HL-60 (cell line): ENCODE measurements at regions not wholly inside any gene's neighbourhood (a gene's known extent, or its start where the extent isn't known, plus 50 kb on each side); places are given as distances from the start of the nearest gene placed in this dataset.

Experiments
- DNase-seq, 2 experiments: peaks; one replicate each; pipeline ENCODE4 v3.0.0-alpha.2; 2010 to 2020; ENCODE audit warnings: low read depth in 1 of 2, low spot score in 1 of 2
- H3K27ac ChIP-seq: fragments of 250-450 bp; sonication (Bioruptor Pico); replicated peaks from 2 replicates; pipeline ENCODE4 v1.5.1; 2020; ENCODE audit warnings: mild to moderate bottlenecking, moderate library complexity
- H3K27me3 ChIP-seq: fragments of 250-450 bp; sonication (Bioruptor Pico); 2 replicates; pipeline ENCODE4 v1.5.1; 2021; ENCODE audit warnings: mild to moderate bottlenecking, moderate library complexity; ENCODE audit not compliant: insufficient read depth, poor library complexity, severe bottlenecking
- H3K4me3 ChIP-seq: replicated peaks from 2 replicates; pipeline ENCODE4 v1.5.1; 2011; ENCODE audit warnings: mild to moderate bottlenecking, control low read depth, low read length; ENCODE audit not compliant: insufficient read depth
- CTCF ChIP-seq: IDR thresholded peaks from one replicate; pipeline ENCODE4 v1.5.1; 2011; ENCODE audit warnings: low read length, control low read depth, inconsistent platforms; ENCODE audit not compliant: insufficient read depth
- GABPA ChIP-seq: IDR thresholded peaks from 2 replicates; pipeline ENCODE4 v1.6.1; 2012; ENCODE audit warnings: low read depth
- POLR2AphosphoS5 ChIP-seq: IDR thresholded peaks from 2 replicates; pipeline ENCODE4 v1.6.1; 2012; ENCODE audit warnings: low read depth
- REST ChIP-seq: IDR thresholded peaks from 2 replicates; pipeline ENCODE4 v1.6.1; 2012; ENCODE audit warnings: low read depth; ENCODE audit not compliant: insufficient replicate concordance
- SPI1 ChIP-seq: IDR thresholded peaks from 2 replicates; pipeline ENCODE4 v1.6.1; 2012; ENCODE audit warnings: low read depth, mild to moderate bottlenecking, borderline replicate concordance

- no peak for DNase-seq
- Histone ChIP-seq H3K27me3 (no peaks in the 10 kb centered on the region), H3K27ac (no peak overlapping the region), H3K4me3 (no peak overlapping the region)
- TF ChIP-seq REST (no peak), CTCF (no peak), POLR2AphosphoS5 (no peak), SPI1 (no peak), GABPA (no peak)
Observed at GRCh38 chr5:8577792-8578191, 708.8 kb downstream of the MTRR start.

- Histone ChIP-seq H3K27me3 (no peaks in the 10 kb centered on the region), H3K4me3 (no peak overlapping the region), H3K27ac (no peak overlapping the region)
- TF ChIP-seq CTCF (no peak), POLR2AphosphoS5 (no peak), REST (no peak), GABPA (no peak), SPI1 (no peak)
- no peak for DNase-seq
Observed at GRCh38 chr5:8580298-8580697, 711.4 kb downstream of the MTRR start.

- H3K4me3 ChIP-seq = no peak overlapping the region
- TF ChIP-seq SPI1 = no peak
- no peak for TF ChIP-seq POLR2AphosphoS5
- no peak for TF ChIP-seq REST
- no peak for TF ChIP-seq GABPA
- TF ChIP-seq CTCF = no peak
- H3K27ac ChIP-seq = no peak overlapping the region
- H3K27me3 ChIP-seq = no peaks in the 10 kb centered on the region
- no peak for DNase-seq
Observed at GRCh38 chr5:8581047-8581446, 712.1 kb downstream of the MTRR start.
